Gastroesophageal sphincter (tissue), 4 donors: ENCODE measurements at regions not wholly inside any gene's neighbourhood (a gene's known extent, or its start where the extent isn't known, plus 50 kb on each side); places are given as distances from the start of the nearest gene placed in this dataset.
"Not testable (repeated sequence)": the region's sequence is repeated elsewhere in the genome, so short reads cannot be mapped to it uniquely, and the experiment has no call there.

Experiments used
- ATAC-seq: fragments of 150-250 bp; one replicate; pipeline ENCODE4 v1.9.1; 2016; ENCODE audit warnings: mild to moderate bottlenecking, moderate library complexity
- H3K27ac ChIP-seq, 4 donors: fragments of 200-600 bp; sonication (generic) in 3 of 4; 1 replicate in 3 of 4; 2 replicates in 1 of 4; pipeline ENCODE4 v1.5.1; 2016 to 2019
- H3K27me3 ChIP-seq: fragments of 200-600 bp; sonication (generic); one replicate; pipeline ENCODE4 v1.5.1; 2019
- H3K36me3 ChIP-seq, 2 donors: fragments of 200-600 bp; sonication (generic); one replicate each; pipeline ENCODE4 v1.5.1; 2019; ENCODE audit warnings: control low read depth in 1 of 2
- H3K4me1 ChIP-seq, 3 donors: fragments of 200-600 bp; sonication (generic); 1 replicate in 2 of 3; 2 replicates in 1 of 3; pipeline ENCODE4 v1.5.1; 2016 to 2019; ENCODE audit warnings: control low read depth in 2 of 3
- H3K4me3 ChIP-seq, 2 donors: fragments of 200-600 bp; sonication (generic); one replicate each; pipeline ENCODE4 v1.5.1; 2019; ENCODE audit warnings: mild to moderate bottlenecking in 1 of 2, moderate library complexity in 1 of 2
- H3K9me3 ChIP-seq, 3 donors: fragments of 200-600 bp; sonication (generic); one replicate each; pipeline ENCODE4 v1.5.1; 2017 to 2019; ENCODE audit warnings: control low read depth in 2 of 3
- CTCF ChIP-seq, 4 experiments: fragments of 200-600 bp in 2 of 4; fragments of 450-650 bp in 2 of 4; sonication (generic) in 1 of 4; IDR thresholded peaks; one replicate each; pipeline ENCODE4 v1.5.1; 2017 to 2019; ENCODE audit warnings: antibody characterized with exemption in 4 of 4, mild to moderate bottlenecking in 2 of 4, moderate library complexity in 2 of 4
- EP300 ChIP-seq: sonication (generic); formaldehyde crosslinking; IDR thresholded peaks from one replicate; pipeline ENCODE4 v1.6.1; 2017; ENCODE audit warnings: antibody characterized with exemption, mild to moderate bottlenecking
- POLR2A ChIP-seq, 2 donors: fragments of 450-650 bp; IDR thresholded peaks; one replicate each; pipeline ENCODE4 v1.6.1; 2017; ENCODE audit warnings: antibody characterized with exemption in 2 of 2, mild to moderate bottlenecking in 2 of 2, moderate library complexity in 1 of 2
- POLR2AphosphoS5 ChIP-seq: sonication (generic); formaldehyde crosslinking; IDR thresholded peaks from one replicate; pipeline ENCODE4 v1.6.1; 2017; ENCODE audit warnings: antibody characterized with exemption
- WGBS, 2 donors: methylation state at CpG; one replicate each; pipeline ENCODE4 v1.1.5; 2018; ENCODE audit warnings: low coverage in 1 of 2; 5-methylcytosine and 5-hydroxymethylcytosine counted together

DNA sequence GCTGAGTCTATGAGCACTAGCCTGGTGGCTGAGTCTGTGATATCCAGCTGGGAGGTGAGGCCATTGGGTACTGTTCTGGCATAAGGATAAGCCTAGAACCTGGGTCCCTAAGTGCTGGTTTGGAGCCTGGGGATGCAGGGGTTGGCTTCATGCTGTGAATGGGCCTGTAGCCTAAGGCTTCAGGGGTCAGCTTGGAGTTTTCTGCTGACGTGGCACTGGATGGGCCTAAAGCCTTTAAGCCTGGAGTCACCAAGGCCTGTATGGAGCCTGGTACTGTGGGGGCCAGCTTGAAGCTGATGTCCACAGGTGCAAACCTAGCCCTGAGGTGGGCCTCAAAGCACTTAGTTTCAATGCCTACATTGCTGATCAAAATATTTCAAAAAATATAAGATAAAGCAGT, 979.6 kb upstream of the POU3F4 start:
- no peaks in the 10 kb centered on the region for H3K4me1 ChIP-seq
- no peaks in the 10 kb centered on the region for H3K36me3 ChIP-seq
- no peak overlapping the region for H3K27ac ChIP-seq
- H3K27me3 ChIP-seq = no peaks in the 10 kb centered on the region
- no peak for ATAC-seq
- no peak overlapping the region for H3K4me3 ChIP-seq
- WGBS, 2 donors = no CpG with 5 or more reads among the region's 1 CpG
- no peak for TF ChIP-seq CTCF (IDR thresholded peaks at IDR 0.05)
- no peak for TF ChIP-seq POLR2AphosphoS5
- TF ChIP-seq EP300 = no peak
- no peak for TF ChIP-seq POLR2A (IDR thresholded peaks at IDR 0.05)
- H3K9me3 ChIP-seq = no peaks in the 10 kb centered on the region

- no peaks in the 10 kb centered on the region for H3K27me3 ChIP-seq
- H3K36me3 ChIP-seq = no peaks in the 10 kb centered on the region
- H3K4me3 ChIP-seq = no peak overlapping the region
- no peaks in the 10 kb centered on the region for H3K4me1 ChIP-seq
- 31% methylated on average over 2 to 4 of the region's 4 CpGs for WGBS, 2 donors
- TF ChIP-seq EP300 (no peak), POLR2AphosphoS5 (no peak)
- H3K9me3 ChIP-seq = no peaks in the 10 kb centered on the region
- no peak overlapping the region for H3K27ac ChIP-seq
- ATAC-seq = no peak
Measured at GRCh38 chrX:82534086-82534597, 973.9 kb upstream of the POU3F4 start.

DNA sequence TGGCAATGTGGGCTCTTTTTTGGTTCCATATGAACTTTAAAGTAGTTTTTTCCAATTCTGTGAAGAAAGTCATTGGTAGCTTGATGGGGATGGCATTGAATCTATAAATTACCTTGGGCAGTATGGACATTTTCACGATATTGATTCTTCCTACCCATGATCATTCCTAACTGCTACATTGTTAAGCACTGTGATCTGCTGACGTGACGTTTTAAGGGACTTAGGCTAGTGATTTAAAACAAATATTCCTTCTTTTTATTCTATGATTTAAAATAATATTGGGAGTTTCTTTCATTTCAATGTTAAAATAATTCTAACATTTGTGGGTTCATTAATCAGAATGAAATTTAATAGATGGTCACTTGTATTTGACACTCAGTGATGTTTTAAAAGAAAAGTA, 970.9 kb upstream of the POU3F4 start:
- ATAC-seq, H3K27me3 ChIP-seq, H3K4me3 ChIP-seq, H3K27ac ChIP-seq, H3K9me3 ChIP-seq, H3K36me3 ChIP-seq, H3K4me1 ChIP-seq: not testable (repeated sequence)
- 82 to 88% methylated on average over 3 of the region's 3 CpGs for WGBS, 2 donors

GRCh38 chrX:82541822-82542221, 966.3 kb upstream of the POU3F4 start:
- 90 to 94% methylated on average over 2 of the region's 2 CpGs for WGBS, 2 donors
- TF ChIP-seq CTCF (IDR thresholded peaks at IDR 0.05) (no peak), EP300 (no peak), POLR2AphosphoS5 (no peak), POLR2A (IDR thresholded peaks at IDR 0.05) (no peak)
- ATAC-seq = no peak

GRCh38 chrX:82552201-82552600, 955.9 kb upstream of the POU3F4 start:
- not testable (repeated sequence) for H3K36me3 ChIP-seq
- 77 to 100% methylated on average over 2 to 6 of the region's 21 CpGs for WGBS, 2 donors

More at GRCh38 chrX:82541822-82542221, 966.3 kb upstream of the POU3F4 start:
- no peaks in the 10 kb centered on the region for H3K9me3 ChIP-seq
- H3K4me1 ChIP-seq = no peaks in the 10 kb centered on the region
- H3K27me3 ChIP-seq = no peaks in the 10 kb centered on the region
- no peak overlapping the region for H3K4me3 ChIP-seq
- no peak overlapping the region for H3K27ac ChIP-seq
- H3K36me3 ChIP-seq = no peaks in the 10 kb centered on the region

DNA sequence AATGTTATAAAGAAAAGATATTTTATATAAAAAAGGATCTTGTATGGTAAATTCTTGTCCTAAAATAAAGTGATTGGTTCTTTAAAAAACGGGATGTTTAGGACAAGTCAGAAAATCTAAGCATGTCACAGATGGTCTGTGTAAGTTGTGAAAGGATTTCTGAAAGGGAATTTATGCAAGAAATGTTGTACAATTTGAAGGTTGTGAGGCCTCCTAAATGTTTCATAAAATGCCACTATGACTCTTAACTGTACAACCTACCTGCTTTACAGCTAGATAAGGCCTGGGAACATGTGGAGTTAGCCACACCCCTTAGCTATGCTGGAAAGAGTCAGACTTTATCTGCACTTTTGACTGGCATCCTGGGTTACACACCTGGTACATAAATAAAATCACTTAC, 951.5 kb upstream of the POU3F4 start:
- H3K27ac ChIP-seq = no peak overlapping the region
- no peaks in the 10 kb centered on the region for H3K36me3 ChIP-seq
- no peaks in the 10 kb centered on the region for H3K9me3 ChIP-seq
- no peaks in the 10 kb centered on the region for H3K27me3 ChIP-seq
- no peak for TF ChIP-seq EP300
- TF ChIP-seq CTCF (IDR thresholded peaks at IDR 0.05) = no peak
- TF ChIP-seq POLR2AphosphoS5 = no peak
- no peak for TF ChIP-seq POLR2A (IDR thresholded peaks at IDR 0.05)
- 17 to 30% methylated on average over 1 of the region's 1 CpG for WGBS, 2 donors
- H3K4me1 ChIP-seq = no peaks in the 10 kb centered on the region
- H3K4me3 ChIP-seq = no peak overlapping the region
- no peak for ATAC-seq

More at GRCh38 chrX:82552201-82552600, 955.9 kb upstream of the POU3F4 start:
- not testable (repeated sequence) for ATAC-seq, H3K9me3 ChIP-seq, H3K27me3 ChIP-seq, H3K27ac ChIP-seq, H3K4me1 ChIP-seq, H3K4me3 ChIP-seq
